ENCODE measurements at regions not wholly inside any gene's neighbourhood (a gene's known extent, or its start where the extent isn't known, plus 50 kb on each side); places are given as distances from the start of the nearest gene placed in this dataset.

GRCh38 chr18:44552706-44553105, 128.0 kb upstream of the SETBP1 start:
- no peak overlapping the region for H3K27ac ChIP-seq
- intact Hi-C loops (cut with DNase I; ENCODE audit: low total_unique reads): no loop called here
- H3K4me3 ChIP-seq: no peak overlapping the region
- no peaks in the 10 kb centered on the region for H3K27me3 ChIP-seq
- H3K36me3 ChIP-seq (ENCODE audit: low read depth, missing control alignments): no peaks in the 10 kb centered on the region
- DNase-seq: no peak
- WGBS, 2 donors: 70 to 82% methylated on average over 2 of the region's 2 CpGs
- no peaks in the 10 kb centered on the region for H3K4me1 ChIP-seq
- H3K9me3 ChIP-seq: no peaks in the 10 kb centered on the region
- TF ChIP-seq, protein P1, sequence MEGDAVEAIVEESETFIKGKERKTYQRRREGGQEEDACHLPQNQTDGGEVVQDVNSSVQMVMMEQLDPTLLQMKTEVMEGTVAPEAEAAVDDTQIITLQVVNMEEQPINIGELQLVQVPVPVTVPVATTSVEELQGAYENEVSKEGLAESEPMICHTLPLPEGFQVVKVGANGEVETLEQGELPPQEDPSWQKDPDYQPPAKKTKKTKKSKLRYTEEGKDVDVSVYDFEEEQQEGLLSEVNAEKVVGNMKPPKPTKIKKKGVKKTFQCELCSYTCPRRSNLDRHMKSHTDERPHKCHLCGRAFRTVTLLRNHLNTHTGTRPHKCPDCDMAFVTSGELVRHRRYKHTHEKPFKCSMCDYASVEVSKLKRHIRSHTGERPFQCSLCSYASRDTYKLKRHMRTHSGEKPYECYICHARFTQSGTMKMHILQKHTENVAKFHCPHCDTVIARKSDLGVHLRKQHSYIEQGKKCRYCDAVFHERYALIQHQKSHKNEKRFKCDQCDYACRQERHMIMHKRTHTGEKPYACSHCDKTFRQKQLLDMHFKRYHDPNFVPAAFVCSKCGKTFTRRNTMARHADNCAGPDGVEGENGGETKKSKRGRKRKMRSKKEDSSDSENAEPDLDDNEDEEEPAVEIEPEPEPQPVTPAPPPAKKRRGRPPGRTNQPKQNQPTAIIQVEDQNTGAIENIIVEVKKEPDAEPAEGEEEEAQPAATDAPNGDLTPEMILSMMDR (IDR thresholded peaks at IDR 0.05): no peak
- TF ChIP-seq POLR2A (IDR thresholded peaks at IDR 0.05): no peak

GRCh38 chr18:44556296-44556695, 124.4 kb upstream of the SETBP1 start:
- intact Hi-C loops (cut with DNase I; ENCODE audit: low total_unique reads): no loop called here
- 67 to 80% methylated on average over 3 of the region's 3 CpGs for WGBS, 2 donors
- TF ChIP-seq POLR2A (IDR thresholded peaks at IDR 0.05): no peak
- TF ChIP-seq, protein P1 (IDR thresholded peaks at IDR 0.05): no peak
- Histone ChIP-seq H3K27ac (no peak overlapping the region), H3K27me3 (no peaks in the 10 kb centered on the region), H3K4me1 (no peaks in the 10 kb centered on the region), H3K9me3 (no peaks in the 10 kb centered on the region), H3K36me3 (ENCODE audit: low read depth, missing control alignments) (no peaks in the 10 kb centered on the region), H3K4me3 (no peak overlapping the region)
- DNase-seq: no peak

DNA sequence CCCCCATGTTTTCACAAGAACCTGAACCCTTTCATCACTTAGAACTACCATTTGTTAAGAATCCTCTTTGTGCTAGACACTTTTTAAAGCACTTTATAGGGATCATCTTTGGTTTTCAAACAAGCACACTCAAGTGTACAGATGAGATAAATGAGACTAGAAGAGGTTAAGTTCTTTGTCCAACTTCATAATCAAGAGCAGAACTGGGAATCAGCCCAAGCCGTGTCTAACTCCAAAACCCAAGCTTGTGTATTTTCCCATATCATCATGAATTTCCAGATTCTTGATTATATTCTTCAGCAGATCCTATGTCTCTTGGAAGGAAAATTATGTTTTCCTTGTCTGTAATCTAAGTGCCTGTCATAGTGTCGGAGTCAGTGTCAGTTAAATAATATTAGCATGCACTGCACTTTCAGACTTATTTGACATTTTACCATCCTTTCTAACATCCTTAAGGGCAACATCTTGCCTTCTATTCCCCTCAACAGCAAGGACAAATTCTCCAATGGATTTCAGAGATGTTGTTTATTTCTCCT, 123.0 kb upstream of the SETBP1 start:
- Histone ChIP-seq H3K9me3 (no peaks in the 10 kb centered on the region), H3K4me3 (no peak overlapping the region), H3K4me1 (no peaks in the 10 kb centered on the region), H3K36me3 (ENCODE audit: low read depth, missing control alignments) (no peaks in the 10 kb centered on the region), H3K27ac (no peak overlapping the region), H3K27me3 (no peaks in the 10 kb centered on the region)
- TF ChIP-seq, protein P1 (IDR thresholded peaks at IDR 0.05): no peak
- TF ChIP-seq POLR2A (IDR thresholded peaks at IDR 0.05): no peak
- WGBS, 2 donors: 54 to 56% methylated on average over 2 of the region's 2 CpGs
- intact Hi-C loops (cut with DNase I; ENCODE audit: low total_unique reads): no loop called here
- DNase-seq: no peak

- TF ChIP-seq, protein P1 (IDR thresholded peaks at IDR 0.05): no peak
- no peak for TF ChIP-seq POLR2A (IDR thresholded peaks at IDR 0.05)
- intact Hi-C loops (cut with DNase I; ENCODE audit: low total_unique reads): no loop called here
- no peak for DNase-seq
These were observed 121.9 kb upstream of the SETBP1 start for GRCh38 chr18:44558767-44559166.

DNA sequence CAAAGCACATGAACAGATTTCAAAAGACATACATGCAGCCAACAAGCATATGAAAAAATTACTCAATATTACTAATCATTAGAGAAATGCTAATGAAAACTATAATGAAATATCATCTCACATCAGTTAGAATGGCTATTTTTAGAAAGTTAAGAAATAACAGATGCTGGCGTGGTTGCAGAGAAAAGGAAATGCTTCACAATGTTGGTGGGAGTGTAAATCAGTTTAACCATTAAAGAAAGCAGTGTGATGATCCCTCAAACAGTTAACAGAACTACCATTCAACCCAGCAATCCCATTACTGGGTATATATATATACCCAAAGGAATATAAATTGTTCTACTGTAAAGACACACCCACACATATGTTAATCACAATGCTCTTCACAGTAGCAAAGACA, 117.7 kb upstream of the SETBP1 start:
- no peak for TF ChIP-seq POLR2A (IDR thresholded peaks at IDR 0.05)
- TF ChIP-seq, protein P1 (IDR thresholded peaks at IDR 0.05): no peak
- DNase-seq: no peak
- no peaks in the 10 kb centered on the region for H3K9me3 ChIP-seq
- WGBS, 2 donors: 75 to 76% methylated on average over 1 of the region's 1 CpG
- no peaks in the 10 kb centered on the region for H3K4me1 ChIP-seq
- H3K4me3 ChIP-seq: no peak overlapping the region
- no peaks in the 10 kb centered on the region for H3K36me3 ChIP-seq (ENCODE audit: low read depth, missing control alignments)
- intact Hi-C loops (cut with DNase I; ENCODE audit: low total_unique reads): no loop called here
- no peaks in the 10 kb centered on the region for H3K27me3 ChIP-seq
- H3K27ac ChIP-seq: no peak overlapping the region

More at GRCh38 chr18:44558767-44559166, 121.9 kb upstream of the SETBP1 start:
- H3K36me3 ChIP-seq (ENCODE audit: low read depth, missing control alignments): no peaks in the 10 kb centered on the region
- no peaks in the 10 kb centered on the region for H3K4me1 ChIP-seq
- H3K4me3 ChIP-seq: no peak overlapping the region
- no peaks in the 10 kb centered on the region for H3K27me3 ChIP-seq
- H3K9me3 ChIP-seq: no peaks in the 10 kb centered on the region
- WGBS, 2 donors: 51 to 69% methylated on average over 1 of the region's 1 CpG
- H3K27ac ChIP-seq: no peak overlapping the region
